Large intestine (tissue), 3 donors: ENCODE measurements at regions not wholly inside any gene's neighbourhood (a gene's known extent, or its start where the extent isn't known, plus 50 kb on each side); places are given as distances from the start of the nearest gene placed in this dataset.

Experiments used
- DNase-seq, 2 donors: peaks; one replicate each; pipeline versions ENCODE4 v3.0.0 to v3.0.0-alpha.2; 2013
- H3K27ac ChIP-seq: one replicate; pipeline ENCODE4 v1.5.1; 2013; ENCODE audit warnings: low read length
- H3K27me3 ChIP-seq: 2 replicates; pipeline ENCODE4 v1.6.1; 2013; ENCODE audit warnings: low read length; ENCODE audit not compliant: control insufficient read depth, insufficient read depth
- H3K36me3 ChIP-seq: 2 replicates; pipeline ENCODE4 v1.6.1; 2013; ENCODE audit warnings: low read length; ENCODE audit not compliant: control insufficient read depth, insufficient read depth
- H3K4me1 ChIP-seq: one replicate; pipeline ENCODE4 v1.6.1; 2013; ENCODE audit warnings: low read length; ENCODE audit not compliant: control insufficient read depth, insufficient read depth
- H3K4me3 ChIP-seq: one replicate; pipeline ENCODE4 v1.5.1; 2013; ENCODE audit warnings: low read length
- H3K9me3 ChIP-seq: one replicate; pipeline ENCODE4 v1.6.1; 2013; ENCODE audit warnings: mild to moderate bottlenecking, low read depth, low read length, moderate library complexity; ENCODE audit not compliant: control insufficient read depth
- WGBS: methylation state at CpG from one replicate; pipeline ENCODE4 v1.1.5; 2013; ENCODE audit warnings: low lambda C conversion rate; ENCODE audit not compliant: insufficient coverage; 5-methylcytosine and 5-hydroxymethylcytosine counted together

GRCh38 chr9:129321286-129322021, 143.4 kb upstream of the IER5L start:
- 100% methylated on average over 1 of the region's 20 CpGs for WGBS
- H3K36me3 ChIP-seq = no peaks in the 10 kb centered on the region
- no peaks in the 10 kb centered on the region for H3K9me3 ChIP-seq
- H3K4me3 ChIP-seq = peak overlapping the region; percentile 37
- no peak for DNase-seq
- H3K4me1 ChIP-seq = peaks cover 27% of the 10 kb centered on the region
- H3K27me3 ChIP-seq = no peaks in the 10 kb centered on the region
- peak overlapping the region; percentile 26 for H3K27ac ChIP-seq

- peak overlapping the region; percentile 37 for H3K4me3 ChIP-seq
- H3K4me1 ChIP-seq = peaks cover 27% of the 10 kb centered on the region
- no peaks in the 10 kb centered on the region for H3K36me3 ChIP-seq
- DNase-seq = peak in 1 of 2 donors; percentile 73
- H3K27me3 ChIP-seq = no peaks in the 10 kb centered on the region
- no peaks in the 10 kb centered on the region for H3K9me3 ChIP-seq
- WGBS = 0% methylated on average over 1 of the region's 46 CpGs
- H3K27ac ChIP-seq = peak overlapping the region; percentile 70
Observed at GRCh38 chr9:129320575-129321285, 142.7 kb upstream of the IER5L start.

GRCh38 chr9:129319938-129320481, 141.9 kb upstream of the IER5L start:
- DNase-seq = no peak
- H3K27ac ChIP-seq = peak overlapping the region; percentile 70
- H3K27me3 ChIP-seq = no peaks in the 10 kb centered on the region
- H3K4me1 ChIP-seq = peaks cover 27% of the 10 kb centered on the region
- peak overlapping the region; percentile 37 for H3K4me3 ChIP-seq
- WGBS = no CpG with 5 or more reads among the region's 14 CpGs
- no peaks in the 10 kb centered on the region for H3K36me3 ChIP-seq
- H3K9me3 ChIP-seq = no peaks in the 10 kb centered on the region

GRCh38 chr9:129319076-129319937, 141.2 kb upstream of the IER5L start:
- Histone ChIP-seq H3K36me3 (no peaks in the 10 kb centered on the region), H3K9me3 (no peaks in the 10 kb centered on the region), H3K4me3 (no peak overlapping the region), H3K4me1 (peaks cover 27% of the 10 kb centered on the region), H3K27ac (peak overlapping the region; percentile 70), H3K27me3 (no peaks in the 10 kb centered on the region)
- WGBS = 100% methylated on average over 1 of the region's 30 CpGs
- DNase-seq = peak in 1 of 2 donors; percentile 4

GRCh38 chr9:129318121-129319075, 140.3 kb upstream of the IER5L start:
- no CpG with 5 or more reads among the region's 16 CpGs for WGBS
- no peaks in the 10 kb centered on the region for H3K27me3 ChIP-seq
- H3K4me1 ChIP-seq = peaks cover 27% of the 10 kb centered on the region
- no peak overlapping the region for H3K4me3 ChIP-seq
- no peaks in the 10 kb centered on the region for H3K36me3 ChIP-seq
- H3K27ac ChIP-seq = no peak overlapping the region
- DNase-seq = peak in 1 of 2 donors; percentile 1
- H3K9me3 ChIP-seq = no peaks in the 10 kb centered on the region

GRCh38 chr9:129317179-129318011, 139.3 kb upstream of the IER5L start:
- no peaks in the 10 kb centered on the region for H3K9me3 ChIP-seq
- H3K4me1 ChIP-seq = peaks cover 27% of the 10 kb centered on the region
- H3K36me3 ChIP-seq = no peaks in the 10 kb centered on the region
- DNase-seq = peak in 1 of 2 donors; percentile 30
- no CpG with 5 or more reads among the region's 13 CpGs for WGBS
- H3K27ac ChIP-seq = no peak overlapping the region
- H3K27me3 ChIP-seq = no peaks in the 10 kb centered on the region
- no peak overlapping the region for H3K4me3 ChIP-seq

- peak in 1 of 2 donors; percentile 1 for DNase-seq
- H3K27me3 ChIP-seq = no peaks in the 10 kb centered on the region
- no peak overlapping the region for H3K27ac ChIP-seq
- WGBS = 80% methylated on average over 1 of the region's 14 CpGs
- H3K9me3 ChIP-seq = no peaks in the 10 kb centered on the region
- no peak overlapping the region for H3K4me3 ChIP-seq
- peaks cover 26% of the 10 kb centered on the region for H3K4me1 ChIP-seq
- no peaks in the 10 kb centered on the region for H3K36me3 ChIP-seq
Observed at GRCh38 chr9:129316281-129317030, 138.4 kb upstream of the IER5L start.

- no CpG with 5 or more reads among the region's 10 CpGs for WGBS
- H3K27ac ChIP-seq = no peak overlapping the region
- H3K9me3 ChIP-seq = no peaks in the 10 kb centered on the region
- no peaks in the 10 kb centered on the region for H3K27me3 ChIP-seq
- DNase-seq = no peak
- peaks cover 4% of the 10 kb centered on the region for H3K4me1 ChIP-seq
- no peaks in the 10 kb centered on the region for H3K36me3 ChIP-seq
- H3K4me3 ChIP-seq = no peak overlapping the region
Observed at GRCh38 chr9:129313331-129313955, 135.4 kb upstream of the IER5L start.
